Activated CD4-positive, alpha-beta T cell treated with anti-CD3 and anti-CD28 coated beads, Interleukin-2, Interleukin-4, amounts not matched to agents 100 ng/mL and 50 ng/mL, durations not matched to agents 16 hours and 8 hours (primary cell): ENCODE measurements at regions not wholly inside any gene's neighbourhood (a gene's known extent, or its start where the extent isn't known, plus 50 kb on each side); places are given as distances from the start of the nearest gene placed in this dataset.
"Not testable (repeated sequence)": the region's sequence is repeated elsewhere in the genome, so short reads cannot be mapped to it uniquely, and the experiment has no call there.

Experiments
- DNase-seq: peaks from one replicate; pipeline ENCODE4 v3.0.0-alpha.2; 2020; ENCODE audit warnings: low spot score

- DNase-seq: not testable (repeated sequence)
These were observed 182.1 kb downstream of the SPDYE17 start for GRCh38 chr7:76849887-76850563.

GRCh38 chr7:76839879-76840278 is 192.3 kb downstream of the SPDYE17 start:
- not testable (repeated sequence) for DNase-seq

DNA sequence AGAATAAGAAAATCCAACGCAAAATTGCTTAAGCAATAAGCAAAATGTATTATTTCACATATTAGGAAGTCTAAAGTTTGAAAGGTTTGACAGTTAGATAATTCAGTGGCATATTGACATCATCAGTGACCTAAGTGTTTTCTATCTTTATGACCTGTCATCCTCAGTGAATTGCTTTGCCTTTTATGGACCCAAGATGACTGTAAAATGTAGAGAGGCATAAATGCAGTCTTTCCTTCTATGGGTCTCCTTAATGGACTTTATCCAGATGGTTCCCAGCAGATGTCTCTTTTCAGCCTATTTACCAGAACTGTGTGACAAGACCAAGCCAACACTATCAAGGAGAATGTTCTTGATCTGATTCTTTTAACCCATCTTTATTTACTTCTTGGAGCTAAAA is 192.9 kb downstream of the SPDYE17 start:
- not testable (repeated sequence) for DNase-seq

DNA sequence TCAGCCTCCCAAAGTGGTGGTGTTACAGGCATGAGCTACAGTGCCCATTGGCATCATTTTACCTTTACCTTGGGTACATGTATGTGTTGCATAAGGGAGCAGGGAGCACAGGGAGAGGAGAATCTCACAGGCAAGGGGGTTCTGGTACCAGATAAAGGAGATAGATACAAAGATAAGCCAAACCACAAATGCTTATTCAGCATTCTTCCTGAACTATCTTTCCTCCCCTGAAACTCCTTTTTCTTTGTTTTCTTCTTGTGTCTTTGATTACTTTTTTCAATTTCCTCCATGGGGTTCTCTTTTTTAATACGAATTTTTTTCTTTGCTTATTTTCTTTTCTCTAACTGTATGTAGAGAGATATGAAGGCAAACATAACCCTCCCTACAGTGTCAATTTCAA is 193.8 kb downstream of the SPDYE17 start:
- not testable (repeated sequence) for DNase-seq

DNA sequence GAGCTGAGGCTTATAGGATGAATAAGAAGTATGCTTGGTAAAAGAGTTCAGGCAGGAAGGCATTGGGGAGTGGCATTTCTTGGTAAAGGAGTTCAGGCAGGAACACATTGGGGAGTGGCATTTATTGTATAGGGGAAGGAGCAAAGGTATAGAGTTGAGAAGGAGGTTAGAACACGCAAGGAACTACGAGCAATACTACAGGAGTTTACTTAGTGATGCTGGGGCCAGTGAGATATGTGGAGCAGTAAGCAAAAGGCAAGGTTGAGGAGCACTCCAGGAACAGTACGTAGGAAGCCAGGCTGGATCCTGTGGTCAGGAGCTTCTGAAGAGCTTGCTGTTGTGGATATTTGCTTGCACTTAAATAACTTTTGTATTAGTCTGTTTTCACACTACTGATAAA is 202.2 kb upstream of the POMZP3 start:
- not testable (repeated sequence) for DNase-seq

GRCh38 chr7:76826181-76826580 is 199.1 kb upstream of the POMZP3 start:
- DNase-seq: not testable (repeated sequence)

GRCh38 chr7:76809856-76810255 is 182.8 kb upstream of the POMZP3 start:
- DNase-seq: not testable (repeated sequence)

- not testable (repeated sequence) for DNase-seq
These were observed 180.6 kb upstream of the POMZP3 start for GRCh38 chr7:76807588-76808100.

GRCh38 chr7:76806460-76806859 is 179.4 kb upstream of the POMZP3 start:
- not testable (repeated sequence) for DNase-seq

GRCh38 chr7:76806010-76806409 is 178.9 kb upstream of the POMZP3 start:
- not testable (repeated sequence) for DNase-seq

- not testable (repeated sequence) for DNase-seq
These were observed 178.2 kb upstream of the POMZP3 start for GRCh38 chr7:76805262-76805661.

GRCh38 chr7:76797639-76798038 is 170.6 kb upstream of the POMZP3 start:
- DNase-seq: not testable (repeated sequence)

DNA sequence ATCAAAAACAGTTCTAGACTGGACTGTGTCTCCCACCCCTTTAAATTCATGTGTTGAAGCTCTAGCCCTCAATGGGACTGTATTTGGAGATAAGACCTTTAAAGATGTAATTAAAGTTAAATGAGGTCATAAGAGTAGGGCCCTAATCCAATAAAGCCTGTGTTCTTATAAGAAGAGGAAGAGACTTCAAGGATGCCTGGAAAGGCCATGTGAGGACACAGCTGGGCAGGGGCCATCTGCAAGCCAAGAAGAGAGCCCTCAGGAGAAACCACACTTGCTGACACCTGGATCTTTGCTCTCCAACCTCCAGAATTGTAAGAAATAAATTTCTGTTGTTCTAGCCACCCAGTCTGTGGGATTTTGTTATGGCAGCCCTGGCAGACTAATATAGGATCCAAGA is 153.6 kb upstream of the POMZP3 start:
- not testable (repeated sequence) for DNase-seq

DNA sequence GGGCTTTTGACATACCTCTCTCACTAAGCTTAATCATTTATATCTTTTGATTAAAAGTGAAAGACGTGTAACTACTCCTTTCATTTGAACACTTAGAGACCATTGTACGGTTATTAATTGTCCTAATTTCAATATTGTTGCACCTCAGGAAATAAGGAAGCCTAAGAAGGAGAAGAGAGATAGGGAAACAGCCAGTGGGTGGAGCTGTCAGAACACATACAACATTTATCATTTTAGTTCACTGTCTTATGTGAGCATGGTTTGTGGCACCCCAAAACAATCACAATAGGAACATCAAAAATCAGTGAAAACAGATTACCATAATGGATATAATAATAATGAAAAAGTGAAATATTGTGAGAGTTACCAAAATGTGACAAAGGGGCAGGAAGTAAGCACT is 147.2 kb upstream of the POMZP3 start:
- not testable (repeated sequence) for DNase-seq

- DNase-seq: not testable (repeated sequence)
These were observed 144.9 kb upstream of the POMZP3 start for GRCh38 chr7:76771980-76772379.

GRCh38 chr7:76763977-76764376 is 136.9 kb upstream of the POMZP3 start:
- not testable (repeated sequence) for DNase-seq

- DNase-seq: peak; percentile 61
These were observed 133.6 kb upstream of the POMZP3 start for GRCh38 chr7:76760546-76761220.

GRCh38 chr7:76739538-76739937 is 112.5 kb upstream of the POMZP3 start:
- DNase-seq: not testable (repeated sequence)

DNA sequence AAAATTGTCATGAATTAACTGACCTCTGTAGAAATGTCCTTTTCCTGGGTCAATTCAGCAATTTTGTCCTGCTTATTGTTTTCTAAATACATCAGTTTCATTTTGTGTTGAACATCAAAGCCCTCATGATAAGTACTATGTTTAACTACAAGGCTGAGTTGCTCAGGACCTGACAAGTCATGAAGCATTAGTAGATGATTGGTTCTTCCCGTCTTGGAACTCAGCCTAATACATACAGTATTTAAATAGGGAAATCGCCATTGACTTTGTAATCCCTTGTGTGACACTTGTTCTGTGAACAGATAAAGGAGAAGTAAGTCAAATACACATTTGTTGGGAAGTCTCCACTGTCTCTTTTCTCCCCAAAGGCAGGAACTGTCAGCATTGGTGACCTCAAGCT is 109.6 kb upstream of the POMZP3 start:
- not testable (repeated sequence) for DNase-seq

GRCh38 chr7:76736091-76736490 is 109.0 kb upstream of the POMZP3 start:
- not testable (repeated sequence) for DNase-seq

DNA sequence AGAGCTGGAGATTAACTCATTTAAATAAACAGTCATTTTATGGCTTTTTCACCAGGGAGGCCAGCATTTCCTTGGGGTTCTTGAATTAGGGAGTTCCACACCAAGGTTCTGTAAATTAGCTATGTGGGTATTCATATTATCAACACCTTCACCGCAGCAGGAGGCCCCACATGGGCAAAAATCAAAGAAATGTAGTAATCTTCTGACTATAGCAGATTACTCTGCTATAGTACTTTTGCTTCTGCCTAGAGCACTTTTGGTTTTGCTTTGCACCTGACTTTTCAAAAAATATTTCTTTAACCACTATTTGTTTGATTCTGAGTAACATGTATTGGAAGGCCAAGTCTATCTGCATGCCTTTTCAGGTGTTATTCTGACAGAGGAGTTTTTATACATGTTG is 108.6 kb upstream of the POMZP3 start:
- DNase-seq: not testable (repeated sequence)

GRCh38 chr7:76728571-76728974 is 101.5 kb upstream of the POMZP3 start:
- not testable (repeated sequence) for DNase-seq

DNA sequence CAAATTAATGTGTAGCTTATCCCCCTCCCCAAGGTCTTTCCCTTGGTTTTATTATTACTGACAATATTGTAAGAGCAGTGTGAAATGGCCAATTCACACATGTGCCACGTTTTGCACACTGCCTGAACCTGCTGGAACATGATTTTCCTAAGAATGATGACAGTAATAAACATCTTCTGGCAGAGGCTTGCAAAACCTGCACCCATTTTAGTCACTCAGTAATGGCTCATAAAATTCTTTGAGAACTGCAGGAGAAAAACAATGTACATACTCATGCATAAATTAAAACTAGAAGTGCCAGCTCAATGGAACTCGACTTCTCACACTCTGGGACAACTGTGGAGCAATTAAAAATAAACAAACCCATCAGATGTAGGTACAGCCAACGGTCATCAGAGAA is 96.8 kb upstream of the POMZP3 start:
- not testable (repeated sequence) for DNase-seq
